CD4-positive, alpha-beta T cell treated with Interleukin-2 at 100 ng/mL for 4 hours (primary cell): ENCODE measurements at regions not wholly inside any gene's neighbourhood (a gene's known extent, or its start where the extent isn't known, plus 50 kb on each side); places are given as distances from the start of the nearest gene placed in this dataset.

Experiments
- DNase-seq: peaks from one replicate; pipeline ENCODE4 v3.0.0-alpha.2; 2020; ENCODE audit warnings: low spot score

GRCh38 chr3:102748646-102749045 lies 313.8 kb downstream of the ZPLD1 start:
- no peak for DNase-seq

GRCh38 chr3:102750322-102750721 lies 315.5 kb downstream of the ZPLD1 start:
- DNase-seq, result no peak

GRCh38 chr3:102753901-102754300 lies 319.1 kb downstream of the ZPLD1 start:
- DNase-seq, result no peak

- no peak for DNase-seq
These were observed 321.9 kb downstream of the ZPLD1 start for GRCh38 chr3:102756706-102757105.

- no peak for DNase-seq
These were observed 323.1 kb downstream of the ZPLD1 start for GRCh38 chr3:102757950-102758349.

- DNase-seq, result no peak
These were observed 327.0 kb downstream of the ZPLD1 start for GRCh38 chr3:102761766-102762165.

GRCh38 chr3:102790747-102791325 lies 356.0 kb downstream of the ZPLD1 start:
- no peak for DNase-seq

- no peak for DNase-seq
These were observed 357.1 kb downstream of the ZPLD1 start for GRCh38 chr3:102791641-102792589.

GRCh38 chr3:102796804-102797203 lies 362.0 kb downstream of the ZPLD1 start:
- DNase-seq, result no peak

- DNase-seq, result no peak
These were observed 368.1 kb downstream of the ZPLD1 start for GRCh38 chr3:102802819-102803420.

GRCh38 chr3:102810937-102811336 lies 376.1 kb downstream of the ZPLD1 start:
- DNase-seq, result no peak

GRCh38 chr3:102826636-102827035 lies 391.8 kb downstream of the ZPLD1 start:
- no peak for DNase-seq

GRCh38 chr3:102827386-102827785 lies 392.6 kb downstream of the ZPLD1 start:
- DNase-seq, result no peak

- no peak for DNase-seq
These were observed 395.6 kb downstream of the ZPLD1 start for GRCh38 chr3:102830415-102830814.

GRCh38 chr3:102841866-102842265 lies 407.1 kb downstream of the ZPLD1 start:
- DNase-seq, result no peak

- DNase-seq, result no peak
These were observed 432.0 kb downstream of the ZPLD1 start for GRCh38 chr3:102866845-102867244.

- DNase-seq, result no peak
These were observed 448.7 kb downstream of the ZPLD1 start for GRCh38 chr3:102883515-102883914.

- DNase-seq, result no peak
These were observed 450.5 kb downstream of the ZPLD1 start for GRCh38 chr3:102885289-102885688.

GRCh38 chr3:102887431-102887830 lies 452.6 kb downstream of the ZPLD1 start:
- no peak for DNase-seq

- DNase-seq, result no peak
These were observed 462.2 kb downstream of the ZPLD1 start for GRCh38 chr3:102896851-102897621.

GRCh38 chr3:102904629-102905028 lies 469.8 kb downstream of the ZPLD1 start:
- DNase-seq, result no peak

GRCh38 chr3:102905811-102906210 lies 471.0 kb downstream of the ZPLD1 start:
- DNase-seq, result no peak
